Right renal cortex interstitium (tissue), 3 donors: ENCODE measurements at regions not wholly inside any gene's neighbourhood (a gene's known extent, or its start where the extent isn't known, plus 50 kb on each side); places are given as distances from the start of the nearest gene placed in this dataset.

ENCODE experiments used
- DNase-seq, 3 donors: peaks; one replicate each; pipeline ENCODE4 v3.0.0-alpha.2; 2013; ENCODE audit warnings: low read depth in 3 of 3, low spot score in 2 of 3

- DNase-seq: no peak
Observed at GRCh38 chr4:119933606-119934005, 133.0 kb downstream of the MAD2L1 start.

GRCh38 chr4:119932277-119932676, 134.4 kb downstream of the MAD2L1 start:
- DNase-seq: no peak

GRCh38 chr4:119930546-119930945, 136.1 kb downstream of the MAD2L1 start:
- no peak for DNase-seq

- no peak for DNase-seq
Observed at GRCh38 chr4:119921830-119922229, 144.8 kb downstream of the MAD2L1 start.

GRCh38 chr4:119906277-119906676, 160.4 kb downstream of the MAD2L1 start:
- no peak for DNase-seq

- no peak for DNase-seq
Observed at GRCh38 chr4:119898211-119898610, 168.4 kb downstream of the MAD2L1 start.

GRCh38 chr4:119897260-119897659, 169.4 kb downstream of the MAD2L1 start:
- DNase-seq: no peak

DNA sequence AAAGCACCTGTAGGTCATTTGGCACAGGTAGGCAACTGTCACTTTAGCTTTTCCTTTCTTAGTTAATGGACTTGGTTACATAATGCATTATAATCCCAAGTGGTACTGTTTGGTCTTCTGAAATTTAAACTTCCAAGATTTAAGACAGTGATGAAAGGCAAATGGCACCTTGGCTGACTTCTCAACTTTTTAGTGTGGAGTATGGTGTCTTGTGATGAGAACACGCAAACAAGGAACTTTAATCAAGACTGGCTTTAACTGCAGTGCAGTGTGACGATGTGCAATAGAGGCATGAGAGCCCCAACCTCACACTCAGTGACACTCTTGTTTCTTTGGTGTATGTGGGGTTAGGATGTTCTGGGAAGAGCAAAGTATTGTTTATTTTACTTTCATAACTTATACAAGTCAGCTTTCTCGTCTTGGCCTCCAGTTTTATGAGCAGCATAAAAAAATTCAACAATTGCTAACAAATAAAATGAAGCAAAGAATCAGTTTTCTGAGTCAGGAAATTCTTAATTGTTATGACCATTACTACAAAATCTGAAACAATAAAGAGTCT, 171.9 kb downstream of the MAD2L1 start:
- no peak for DNase-seq

GRCh38 chr4:119873794-119874325, 192.8 kb downstream of the MAD2L1 start:
- DNase-seq: no peak

DNA sequence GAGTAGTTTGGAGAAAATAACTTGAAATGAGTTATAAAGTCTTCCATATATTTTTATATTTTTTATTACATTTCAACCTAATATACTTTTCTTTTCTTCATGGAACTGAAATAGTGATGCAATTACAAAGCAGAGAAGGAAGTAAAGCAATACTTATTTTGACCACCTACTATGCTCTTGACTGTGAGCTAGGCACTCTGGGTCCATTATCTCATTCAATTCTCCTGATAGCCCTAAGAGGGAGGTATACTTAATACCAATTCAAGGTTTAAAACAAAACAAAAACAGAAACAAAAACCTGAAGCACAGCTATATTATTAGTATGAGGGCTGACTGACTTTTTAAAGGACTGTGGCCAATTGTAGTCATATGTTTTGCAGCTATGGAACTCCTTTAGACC, 193.5 kb downstream of the MAD2L1 start:
- no peak for DNase-seq

DNA sequence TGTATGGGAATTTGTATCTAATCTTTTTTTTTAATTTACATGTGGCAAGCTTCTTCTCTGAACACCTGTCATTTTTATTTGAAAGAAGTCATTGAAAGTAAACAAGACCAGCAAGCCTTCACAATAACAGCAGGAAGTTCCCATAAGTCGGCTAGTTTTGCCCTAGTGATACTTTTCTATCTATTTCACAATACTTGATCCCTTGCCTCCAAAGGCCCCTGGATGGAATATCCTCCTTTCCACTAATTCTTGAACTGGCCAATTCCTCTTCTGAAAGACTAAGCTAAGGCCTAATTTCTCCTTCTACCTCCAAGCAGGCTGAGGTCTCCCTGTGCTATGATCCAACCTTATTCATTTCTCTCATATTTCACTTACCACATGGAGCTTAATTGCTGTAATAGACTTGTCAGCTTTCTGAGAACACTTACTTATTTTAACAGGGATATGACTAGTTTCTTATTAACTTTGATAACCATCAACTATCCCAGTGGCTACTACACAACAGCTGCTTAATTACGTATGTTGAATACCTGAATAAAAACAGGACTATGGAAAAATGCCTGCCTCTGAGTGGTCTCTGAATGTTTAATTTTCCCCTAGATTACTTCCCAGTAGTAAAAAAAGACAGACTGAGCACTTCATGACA, 194.2 kb downstream of the MAD2L1 start:
- DNase-seq: no peak

- no peak for DNase-seq
Observed at GRCh38 chr4:119870856-119871255, 195.8 kb downstream of the MAD2L1 start.

DNA sequence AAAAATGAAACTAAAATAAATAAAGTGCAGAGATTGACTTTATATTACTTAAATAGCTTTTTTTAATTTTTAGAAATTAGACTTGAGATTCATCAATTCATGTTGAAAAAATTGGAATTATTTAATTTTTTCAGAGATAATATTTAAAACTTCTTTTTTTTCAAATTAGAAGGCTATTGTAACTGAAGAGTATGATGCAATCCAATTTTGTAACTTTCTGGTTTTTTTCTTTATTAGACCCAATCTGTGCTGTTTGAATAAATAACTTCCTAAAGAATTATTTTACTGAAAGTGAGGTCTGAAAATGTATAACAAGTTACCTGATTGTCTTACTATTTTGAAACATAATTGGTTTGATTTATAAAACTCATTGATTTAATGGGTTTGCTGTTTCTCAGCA, 200.9 kb downstream of the MAD2L1 start:
- DNase-seq: no peak

GRCh38 chr4:119865389-119865788, 201.3 kb downstream of the MAD2L1 start:
- DNase-seq: no peak

GRCh38 chr4:119861731-119862130, 204.9 kb downstream of the MAD2L1 start:
- no peak for DNase-seq

GRCh38 chr4:119858176-119858575, 208.5 kb downstream of the MAD2L1 start:
- no peak for DNase-seq

- no peak for DNase-seq
Observed at GRCh38 chr4:119854364-119854763, 212.3 kb downstream of the MAD2L1 start.

DNA sequence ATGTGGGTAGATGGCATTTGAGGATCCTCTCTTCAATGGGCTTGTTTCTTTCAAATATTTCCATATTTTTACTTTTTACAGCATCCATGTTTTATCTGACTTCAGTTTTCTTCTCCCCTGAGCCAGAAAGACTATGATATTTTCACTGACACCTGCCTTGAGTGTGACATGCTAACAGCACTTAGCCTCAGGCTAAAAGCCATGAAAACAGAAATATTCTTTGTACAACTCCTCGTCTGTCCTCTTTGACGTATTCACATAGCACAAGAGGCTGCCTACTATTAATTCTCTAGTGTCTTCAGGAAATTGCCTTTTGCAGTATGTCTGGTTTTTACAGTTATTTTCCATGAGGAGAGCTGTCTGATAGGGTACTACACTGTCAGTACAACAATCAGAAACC, 215.0 kb downstream of the MAD2L1 start:
- no peak for DNase-seq

DNA sequence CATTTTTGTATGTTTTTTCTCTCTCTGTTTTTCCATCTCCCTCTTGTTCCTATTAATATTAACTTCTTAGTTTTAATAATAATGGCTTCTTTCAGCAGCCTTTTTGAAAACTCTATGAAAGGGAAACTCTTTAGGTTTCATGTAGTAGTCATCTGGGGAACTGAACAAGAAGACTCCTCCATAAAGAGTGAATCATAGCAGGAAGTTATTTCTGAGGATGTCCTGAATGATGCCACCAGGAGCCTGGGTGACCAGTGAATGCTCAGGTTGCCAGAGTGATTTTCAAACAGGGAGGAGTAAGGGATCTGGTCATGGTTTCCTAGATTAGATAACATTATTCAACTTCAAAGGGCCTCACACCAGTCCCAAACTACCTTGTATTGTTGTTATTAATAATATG, 212.8 kb upstream of the PDE5A start:
- no peak for DNase-seq

DNA sequence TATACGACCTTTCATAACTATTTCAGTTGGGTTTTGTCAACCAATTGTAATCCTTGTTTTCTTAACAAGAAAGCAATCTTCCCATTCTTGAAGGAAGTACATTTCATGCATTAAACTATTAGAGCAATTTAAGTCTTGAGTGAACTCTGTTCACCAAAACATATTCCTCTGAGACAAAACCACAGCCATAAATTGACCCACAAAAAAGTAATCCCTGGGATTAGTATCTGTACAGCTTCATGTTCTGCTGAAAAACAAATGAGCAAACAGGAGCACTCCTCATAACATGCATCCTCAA, 207.0 kb upstream of the PDE5A start:
- peak in 1 of 3 donors; percentile 1 for DNase-seq

- DNase-seq: peak in 1 of 3 donors; percentile 6
Observed at GRCh38 chr4:119834906-119835612, 206.5 kb upstream of the PDE5A start.

DNA sequence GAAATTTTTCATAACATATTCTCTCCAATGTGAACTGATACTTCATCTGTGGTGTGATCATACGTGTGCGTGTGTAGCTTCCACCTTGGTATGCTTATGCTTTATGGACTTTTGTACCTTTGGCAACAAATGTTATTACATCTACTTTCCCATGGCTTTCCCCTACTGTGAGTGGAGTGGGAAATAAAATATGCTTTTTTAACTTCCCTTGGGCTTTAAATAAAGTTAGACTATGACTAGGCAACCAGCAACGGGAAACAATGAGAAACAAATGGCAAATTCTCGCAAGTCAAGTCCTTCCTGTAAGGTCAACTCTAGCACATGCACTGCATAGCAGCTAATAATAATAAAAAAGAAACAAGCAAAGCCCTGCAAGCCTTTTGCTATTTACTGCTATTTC, 205.0 kb upstream of the PDE5A start:
- DNase-seq: peak in 1 of 3 donors; percentile 6
